Gastrocnemius medialis (tissue), 4 donors: ENCODE measurements at regions not wholly inside any gene's neighbourhood (a gene's known extent, or its start where the extent isn't known, plus 50 kb on each side); places are given as distances from the start of the nearest gene placed in this dataset.

Experiments used
- ATAC-seq, 2 donors: fragments of 150-250 bp; one replicate each; pipeline ENCODE4 v1.9.1; 2016
- DNase-seq, 2 donors: peaks; one replicate each; pipeline ENCODE4 v3.0.0-alpha.2; 2019
- H3K27ac ChIP-seq, 4 donors: fragments of 200-600 bp; sonication (generic); 1 replicate in 1 of 4; 2 replicates in 3 of 4; pipeline ENCODE4 v1.5.1; 2016 to 2018; ENCODE audit warnings: mild to moderate bottlenecking in 2 of 4, moderate library complexity in 1 of 4
- H3K27me3 ChIP-seq, 3 donors: fragments of 200-600 bp; sonication (generic) in 2 of 3; 1 replicate in 1 of 3; 2 replicates in 2 of 3; pipeline versions ENCODE4 v1.5.1 to v1.6.0; 2016 to 2019; ENCODE audit warnings: mild to moderate bottlenecking in 1 of 3, moderate library complexity in 1 of 3
- H3K36me3 ChIP-seq, 2 donors: fragments of 200-600 bp; sonication (generic) in 1 of 2; one replicate each; pipeline ENCODE4 v1.5.1; 2017 to 2018
- H3K4me1 ChIP-seq, 2 donors: fragments of 200-600 bp; sonication (generic) in 1 of 2; one replicate each; pipeline ENCODE4 v1.5.1; 2016 to 2017; ENCODE audit warnings: mild to moderate bottlenecking in 2 of 2
- H3K4me3 ChIP-seq, 4 donors: fragments of 200-600 bp; sonication (generic) in 3 of 4; 1 replicate in 1 of 4; 2 replicates in 3 of 4; pipeline ENCODE4 v1.5.1; 2016 to 2019; ENCODE audit warnings: mild to moderate bottlenecking in 2 of 4
- H3K9me3 ChIP-seq, 3 donors: fragments of 200-600 bp; sonication (generic) in 2 of 3; 1 replicate in 1 of 3; 2 replicates in 2 of 3; pipeline ENCODE4 v1.5.1; 2016 to 2019
- CTCF ChIP-seq, 5 experiments: fragments of 450-650 bp in 3 of 5; fragments of 200-600 bp in 2 of 5; sonication (generic) in 2 of 5; IDR thresholded peaks in 4 of 5; conservative IDR thresholded peaks in 1 of 5; 1 replicate in 4 of 5; 2 replicates in 1 of 5; pipeline ENCODE4 v1.5.1; 2016 to 2019; ENCODE audit warnings: antibody characterized with exemption in 5 of 5, mild to moderate bottlenecking in 3 of 5, moderate library complexity in 3 of 5
- POLR2A ChIP-seq, 2 donors: fragments of 450-650 bp; IDR thresholded peaks; one replicate each; pipeline ENCODE4 v1.6.1; 2017; ENCODE audit warnings: antibody characterized with exemption in 2 of 2, mild to moderate bottlenecking in 2 of 2, moderate library complexity in 2 of 2
- in situ Hi-C, 4 donors: fragments of 200-750 bp; cut with MboI; loops; one replicate each; pipeline versions ENCODE4 v1.15.0 to v1.8.0; 2017; ENCODE audit warnings: low sequenced_read_pairs in 4 of 4
- intact Hi-C: fragments of 100-400 bp; cut with DNase I; formaldehyde crosslinking; loops from one replicate; pipeline ENCODE4 v1.15.1; 2023; ENCODE audit warnings: low total_unique reads

- TF ChIP-seq POLR2A (IDR thresholded peaks at IDR 0.05) (no peak), CTCF (IDR thresholded peaks at IDR 0.05 in 4 of 5, conservative IDR thresholded peaks at IDR 0.05 in 1 of 5) (no peak)
- ATAC-seq = no peak
These were observed 1426.5 kb downstream of the CDH11 start for GRCh38 chr16:63695347-63695746.

GRCh38 chr16:63690961-63691360 is 1430.9 kb downstream of the CDH11 start:
- DNase-seq (no peak), ATAC-seq (no peak)
- no peaks in the 10 kb centered on the region for H3K9me3 ChIP-seq
- no peak for TF ChIP-seq CTCF (IDR thresholded peaks at IDR 0.05 in 4 of 5, conservative IDR thresholded peaks at IDR 0.05 in 1 of 5)
- TF ChIP-seq POLR2A (IDR thresholded peaks at IDR 0.05) = no peak
- H3K27ac ChIP-seq = no peak overlapping the region
- in situ Hi-C loops = no loop called here
- H3K4me1 ChIP-seq = no peaks in the 10 kb centered on the region
- H3K36me3 ChIP-seq = no peaks in the 10 kb centered on the region
- H3K27me3 ChIP-seq = no peaks in the 10 kb centered on the region
- no peak overlapping the region for H3K4me3 ChIP-seq
- intact Hi-C loops = no loop called here

More at GRCh38 chr16:63695347-63695746, 1426.5 kb downstream of the CDH11 start:
- Histone ChIP-seq H3K4me3 (no peak overlapping the region), H3K4me1 (no peaks in the 10 kb centered on the region), H3K27ac (no peak overlapping the region), H3K9me3 (no peaks in the 10 kb centered on the region), H3K36me3 (no peaks in the 10 kb centered on the region), H3K27me3 (no peaks in the 10 kb centered on the region)
- DNase-seq = no peak
- intact Hi-C loops (no loop called here), in situ Hi-C loops (no loop called here)

GRCh38 chr16:63690267-63690666 is 1431.6 kb downstream of the CDH11 start:
- Histone ChIP-seq H3K27ac (no peak overlapping the region), H3K4me3 (no peak overlapping the region), H3K9me3 (no peaks in the 10 kb centered on the region), H3K27me3 (no peaks in the 10 kb centered on the region), H3K4me1 (no peaks in the 10 kb centered on the region), H3K36me3 (no peaks in the 10 kb centered on the region)
- intact Hi-C loops (no loop called here), in situ Hi-C loops (no loop called here)
- ATAC-seq (no peak), DNase-seq (no peak)
- TF ChIP-seq POLR2A (IDR thresholded peaks at IDR 0.05) (no peak), CTCF (IDR thresholded peaks at IDR 0.05 in 4 of 5, conservative IDR thresholded peaks at IDR 0.05 in 1 of 5) (no peak)

GRCh38 chr16:63689068-63689467 is 1432.8 kb downstream of the CDH11 start:
- Histone ChIP-seq H3K27ac (no peak overlapping the region), H3K36me3 (no peaks in the 10 kb centered on the region), H3K4me3 (no peak overlapping the region), H3K9me3 (no peaks in the 10 kb centered on the region), H3K4me1 (no peaks in the 10 kb centered on the region), H3K27me3 (no peaks in the 10 kb centered on the region)
- intact Hi-C loops = no loop called here
- no peak for DNase-seq
- no peak for TF ChIP-seq CTCF (IDR thresholded peaks at IDR 0.05 in 4 of 5, conservative IDR thresholded peaks at IDR 0.05 in 1 of 5)
- TF ChIP-seq POLR2A (IDR thresholded peaks at IDR 0.05) = no peak
- no peak for ATAC-seq
- in situ Hi-C loops = no loop called here
